GM21515 (cell line): ENCODE measurements at regions not wholly inside any gene's neighbourhood (a gene's known extent, or its start where the extent isn't known, plus 50 kb on each side); places are given as distances from the start of the nearest gene placed in this dataset.

Experiments
- ATAC-seq: cut with Tn5 transposase; IDR thresholded peaks from one replicate; pipeline ENCODE4 v1.9.1; 2021; ENCODE audit not compliant: unreplicated experiment

- ATAC-seq: no peak
Measured at GRCh38 chr18:72601944-72602343, 57.8 kb upstream of the CBLN2 start.

GRCh38 chr18:72601481-72601880 is 57.3 kb upstream of the CBLN2 start:
- no peak for ATAC-seq
